Panc1 (cell line): ENCODE measurements at regions not wholly inside any gene's neighbourhood (a gene's known extent, or its start where the extent isn't known, plus 50 kb on each side); places are given as distances from the start of the nearest gene placed in this dataset.

Source experiments
- ATAC-seq: fragments of 200-7000 bp; cut with Tn5 transposase; 2 replicates; pipeline ENCODE4 v1.9.1; 2020; ENCODE audit warnings: mild to moderate bottlenecking, moderate library complexity
- BruUV-seq: library from RNA; stranded (reverse); fragments of 400-500 nt; replicated peaks from 2 replicates; lab custom pipeline; 2021; lab: Mats Ljungman, UMichigan
- CTCF ChIA-PET: fragments of 300-600 bp; sonication (Branson Sonifier 250); formaldehyde crosslinking; loops from one replicate; lab custom pipeline; 2022; ENCODE audit warnings: antibody characterized with exemption; lab: Charles Lee
- POLR2A ChIA-PET: fragments of 300-600 bp; sonication (Branson Sonifier 250); formaldehyde crosslinking; loops from one replicate; lab custom pipeline; 2022; ENCODE audit warnings: antibody characterized with exemption; lab: Charles Lee
- DNase-seq: peaks from one replicate; pipeline ENCODE4 v3.0.0-alpha.2; 2010; ENCODE audit warnings: low read depth, low spot score
- H3K27ac ChIP-seq: 2 replicates; pipeline ENCODE4 v1.5.1; 2011; ENCODE audit warnings: mild to moderate bottlenecking, low read length, inconsistent platforms
- H3K27me3 ChIP-seq: fragments of 200-500 bp; sonication (Bioruptor generic); 2 replicates; pipeline ENCODE4 v1.6.0; 2014; ENCODE audit warnings: low read length, inconsistent platforms; ENCODE audit not compliant: control insufficient read depth, insufficient read depth
- H3K36me3 ChIP-seq: fragments of 200-500 bp; sonication (Bioruptor generic); 2 replicates; pipeline ENCODE4 v1.5.1; 2014; ENCODE audit warnings: inconsistent platforms, mild to moderate bottlenecking, low read length, moderate library complexity; ENCODE audit not compliant: control insufficient read depth, insufficient read depth
- H3K4me1 ChIP-seq: 2 replicates; pipeline ENCODE4 v1.5.1; 2011; ENCODE audit warnings: inconsistent platforms, mild to moderate bottlenecking, low read length, moderate library complexity; ENCODE audit not compliant: control insufficient read depth, insufficient read depth
- H3K4me3 ChIP-seq, 2 experiments: 2 replicates each; pipeline ENCODE4 v1.5.1; 2011 to 2012; ENCODE audit warnings: low read depth in 2 of 2, low read length in 2 of 2, mild to moderate bottlenecking in 2 of 2, inconsistent platforms in 1 of 2, moderate library complexity in 1 of 2
- H3K9me3 ChIP-seq: fragments of 200-500 bp; sonication (Bioruptor generic); 2 replicates; pipeline ENCODE4 v1.5.1; 2014; ENCODE audit warnings: low read depth, mild to moderate bottlenecking, inconsistent platforms, low read length, moderate library complexity; ENCODE audit not compliant: control insufficient read depth, insufficient read depth
- CTCF ChIP-seq: fragments of 450-650 bp; IDR thresholded peaks from 2 replicates; pipeline ENCODE4 v1.5.1; 2017; ENCODE audit warnings: mild to moderate bottlenecking
- POLR2AphosphoS5 ChIP-seq: IDR thresholded peaks from 2 replicates; pipeline ENCODE4 v1.6.1; 2012; ENCODE audit warnings: mild to moderate bottlenecking, low read depth, low read length, moderate library complexity
- REST ChIP-seq, 2 experiments: IDR thresholded peaks; 2 replicates each; pipeline ENCODE4 v1.6.1; 2011 to 2012; ENCODE audit warnings: low read depth in 2 of 2, control low read depth in 1 of 2, low read length in 1 of 2, mild to moderate bottlenecking in 1 of 2, moderate library complexity in 1 of 2; ENCODE audit not compliant: insufficient read depth in 1 of 2
- SIN3A ChIP-seq: IDR thresholded peaks from 2 replicates; pipeline ENCODE4 v1.6.1; 2012; ENCODE audit warnings: low read depth, mild to moderate bottlenecking, low read length, moderate library complexity, borderline replicate concordance; ENCODE audit not compliant: insufficient read depth
- TCF7L2 ChIP-seq: IDR thresholded peaks from 2 replicates; pipeline ENCODE4 v1.6.1; 2011; ENCODE audit warnings: mild to moderate bottlenecking, low read depth, low read length, inconsistent platforms
- in situ Hi-C: cut with HindIII; loops from 2 replicates; pipeline ENCODE4 v1.10.0; 2016; ENCODE audit warnings: low sequenced_read_pairs, low pct_unique_long_range_greater_than_20kb
- intact Hi-C: fragments of 100-400 bp; cut with micrococcal nuclease; formaldehyde crosslinking; loops from one replicate; pipeline ENCODE4 v1.10.0; 2022; ENCODE audit not compliant: unreplicated experiment

- in situ Hi-C loops, result no loop called here
- Histone ChIP-seq H3K9me3 (no peaks in the 10 kb centered on the region), H3K36me3 (no peaks in the 10 kb centered on the region), H3K4me3 (no peak overlapping the region), H3K27me3 (peaks cover under 1% of the 10 kb centered on the region; the same call in 1 of the 2 replicates), H3K27ac (no peak overlapping the region), H3K4me1 (peaks cover 3% of the 10 kb centered on the region)
- ATAC-seq (no peak), DNase-seq (no peak)
- ChIA-PET CTCF (no interaction called here), POLR2A (no interaction called here)
- TF ChIP-seq REST (IDR thresholded peaks at IDR 0.05; ENCODE audit: insufficient read depth in 1 of 2, low read depth in 2 of 2, low read length in 1 of 2) (no peak), POLR2AphosphoS5 (no peak), SIN3A (no peak), CTCF (no peak), TCF7L2 (no peak)
- no TSS peak for BruUV-seq
- intact Hi-C loops, result no loop called here
Observed at GRCh38 chr10:120984221-120984620, 133.1 kb downstream of the WDR11 start.

GRCh38 chr10:120987359-120987758, 136.2 kb downstream of the WDR11 start:
- H3K9me3 ChIP-seq, result no peaks in the 10 kb centered on the region
- POLR2A ChIA-PET, result no interaction called here
- no peaks in the 10 kb centered on the region for H3K36me3 ChIP-seq
- H3K27ac ChIP-seq, result no peak overlapping the region
- no TSS peak for BruUV-seq
- TF ChIP-seq POLR2AphosphoS5 (no peak), CTCF (no peak), TCF7L2 (no peak), SIN3A (no peak), REST (IDR thresholded peaks at IDR 0.05; ENCODE audit: insufficient read depth in 1 of 2, low read depth in 2 of 2, low read length in 1 of 2) (no peak)
- DNase-seq (no peak), ATAC-seq (no peak)
- H3K4me1 ChIP-seq, result no peaks in the 10 kb centered on the region
- no peak overlapping the region for H3K4me3 ChIP-seq
- CTCF ChIA-PET, result no interaction called here
- in situ Hi-C loops (no loop called here), intact Hi-C loops (no loop called here)
- no peaks in the 10 kb centered on the region for H3K27me3 ChIP-seq
